Natural killer cell treated with Interleukin-12 subunit alpha and Interleukin-12 subunit beta and Interleukin-15 and Interleukin-18, amount 100 ng/mL, for 72 hours (primary cell): ENCODE measurements at regions not wholly inside any gene's neighbourhood (a gene's known extent, or its start where the extent isn't known, plus 50 kb on each side); places are given as distances from the start of the nearest gene placed in this dataset.

ENCODE experiments used
- ATAC-seq, 2 donors: fragments of 150-1000 bp; cut with Tn5 transposase in 1 of 2; sonication (Bioruptor Pico), chemical (Tn5 transposase) in 1 of 2; 2 replicates each; pipeline ENCODE4 v1.10.0; 2021
- DNase-seq: peaks from one replicate; pipeline ENCODE4 v3.0.0; 2022; ENCODE audit warnings: low spot score
- H3K27ac Mint-ChIP-seq, 2 donors: 1 replicate in 1 of 2; 2 replicates in 1 of 2; pipeline ENCODE4 v1.8.0; 2022; ENCODE audit warnings: mixed read lengths in 2 of 2, mild to moderate bottlenecking in 1 of 2, moderate library complexity in 1 of 2
- H3K27me3 Mint-ChIP-seq, 2 donors: 1 replicate in 1 of 2; 2 replicates in 1 of 2; pipeline ENCODE4 v1.8.0; 2022; ENCODE audit warnings: mixed read lengths in 2 of 2
- H3K36me3 Mint-ChIP-seq: one replicate; pipeline ENCODE4 v1.8.0; 2022; ENCODE audit warnings: mixed read lengths
- H3K4me1 Mint-ChIP-seq, 2 donors: 1 replicate in 1 of 2; 2 replicates in 1 of 2; pipeline ENCODE4 v1.8.0; 2022; ENCODE audit warnings: low read depth in 2 of 2, mixed read lengths in 2 of 2, mild to moderate bottlenecking in 1 of 2
- H3K4me3 Mint-ChIP-seq: one replicate; pipeline ENCODE4 v1.8.0; 2022; ENCODE audit warnings: mixed read lengths
- H3K9me3 Mint-ChIP-seq: 2 replicates; pipeline ENCODE4 v1.8.0; 2022; ENCODE audit warnings: mixed read lengths

- H3K4me1 Mint-ChIP-seq = no peaks in the 10 kb centered on the region
- no peak overlapping the region for H3K4me3 Mint-ChIP-seq
- H3K9me3 Mint-ChIP-seq = no peaks in the 10 kb centered on the region
- peaks cover 8 to 11% of the 10 kb centered on the region in 2 donors for H3K27me3 Mint-ChIP-seq
- DNase-seq = no peak
- H3K27ac Mint-ChIP-seq = no peak overlapping the region
- no peak for ATAC-seq
- H3K36me3 Mint-ChIP-seq = no peaks in the 10 kb centered on the region
Measured at GRCh38 chr18:45274026-45274425, 341.2 kb upstream of the SLC14A2 start.

GRCh38 chr18:45275367-45276113, 339.7 kb upstream of the SLC14A2 start:
- Mint-ChIP-seq H3K4me3 (no peak overlapping the region), H3K27me3 (peaks cover 0 to 8% of the 10 kb centered on the region in 2 donors), H3K27ac (no peak overlapping the region), H3K36me3 (no peaks in the 10 kb centered on the region), H3K9me3 (no peaks in the 10 kb centered on the region), H3K4me1 (no peaks in the 10 kb centered on the region)
- DNase-seq (no peak), ATAC-seq (no peak)

- H3K4me3 Mint-ChIP-seq = no peak overlapping the region
- no peak overlapping the region for H3K27ac Mint-ChIP-seq
- no peaks in the 10 kb centered on the region for H3K4me1 Mint-ChIP-seq
- no peak for ATAC-seq
- H3K36me3 Mint-ChIP-seq = no peaks in the 10 kb centered on the region
- no peaks in the 10 kb centered on the region for H3K9me3 Mint-ChIP-seq
- H3K27me3 Mint-ChIP-seq = peaks cover 5 to 7% of the 10 kb centered on the region in 2 donors
- DNase-seq = no peak
Measured at GRCh38 chr18:45276878-45277277, 338.4 kb upstream of the SLC14A2 start.

GRCh38 chr18:45277908-45278307, 337.4 kb upstream of the SLC14A2 start:
- Mint-ChIP-seq H3K4me1 (no peaks in the 10 kb centered on the region), H3K4me3 (no peak overlapping the region), H3K27ac (no peak overlapping the region), H3K9me3 (no peaks in the 10 kb centered on the region), H3K27me3 (peaks cover 8 to 12% of the 10 kb centered on the region in 2 donors), H3K36me3 (no peaks in the 10 kb centered on the region)
- ATAC-seq (no peak), DNase-seq (no peak)

- H3K9me3 Mint-ChIP-seq = no peaks in the 10 kb centered on the region
- no peaks in the 10 kb centered on the region for H3K36me3 Mint-ChIP-seq
- H3K4me1 Mint-ChIP-seq = no peaks in the 10 kb centered on the region
- DNase-seq = no peak
- peaks cover 13 to 14% of the 10 kb centered on the region in 2 donors for H3K27me3 Mint-ChIP-seq
- H3K27ac Mint-ChIP-seq = no peak overlapping the region
- H3K4me3 Mint-ChIP-seq = no peak overlapping the region
- peak in 1 of 2 donors; percentile 33 for ATAC-seq
Measured at GRCh38 chr18:45280481-45281276, 334.6 kb upstream of the SLC14A2 start.

GRCh38 chr18:45282101-45282812, 333.0 kb upstream of the SLC14A2 start:
- Mint-ChIP-seq H3K9me3 (no peaks in the 10 kb centered on the region), H3K36me3 (no peaks in the 10 kb centered on the region), H3K4me3 (no peak overlapping the region), H3K27ac (no peak overlapping the region), H3K27me3 (peaks cover 13 to 24% of the 10 kb centered on the region in 2 donors), H3K4me1 (no peaks in the 10 kb centered on the region)
- no peak for DNase-seq
- no peak for ATAC-seq

GRCh38 chr18:45284174-45284573, 331.1 kb upstream of the SLC14A2 start:
- Mint-ChIP-seq H3K27ac (no peak overlapping the region), H3K9me3 (no peaks in the 10 kb centered on the region), H3K27me3 (peaks cover 18 to 24% of the 10 kb centered on the region in 2 donors), H3K36me3 (no peaks in the 10 kb centered on the region), H3K4me1 (no peaks in the 10 kb centered on the region), H3K4me3 (no peak overlapping the region)
- DNase-seq (no peak), ATAC-seq (no peak)

- Mint-ChIP-seq H3K27me3 (peaks cover 22 to 24% of the 10 kb centered on the region in 2 donors), H3K27ac (no peak overlapping the region)
- ATAC-seq = no peak
Measured at GRCh38 chr18:45284851-45285250, 330.4 kb upstream of the SLC14A2 start.

GRCh38 chr18:45285251-45285650, 330.0 kb upstream of the SLC14A2 start:
- Mint-ChIP-seq H3K36me3 (no peaks in the 10 kb centered on the region), H3K27me3 (peaks cover 22 to 24% of the 10 kb centered on the region in 2 donors), H3K4me1 (no peaks in the 10 kb centered on the region), H3K4me3 (no peak overlapping the region), H3K27ac (no peak overlapping the region), H3K9me3 (no peaks in the 10 kb centered on the region)
- ATAC-seq (no peak), DNase-seq (no peak)

More at GRCh38 chr18:45284851-45285250, 330.4 kb upstream of the SLC14A2 start:
- H3K4me3 Mint-ChIP-seq = no peak overlapping the region
- H3K36me3 Mint-ChIP-seq = no peaks in the 10 kb centered on the region
- H3K9me3 Mint-ChIP-seq = no peaks in the 10 kb centered on the region
- H3K4me1 Mint-ChIP-seq = no peaks in the 10 kb centered on the region
- DNase-seq = no peak

- no peak overlapping the region for H3K27ac Mint-ChIP-seq
- peaks cover 17% of the 10 kb centered on the region in 2 donors for H3K27me3 Mint-ChIP-seq
- no peaks in the 10 kb centered on the region for H3K36me3 Mint-ChIP-seq
- no peaks in the 10 kb centered on the region for H3K9me3 Mint-ChIP-seq
- ATAC-seq (no peak), DNase-seq (no peak)
- H3K4me3 Mint-ChIP-seq = no peak overlapping the region
- no peaks in the 10 kb centered on the region for H3K4me1 Mint-ChIP-seq
Measured at GRCh38 chr18:45286431-45286830, 328.8 kb upstream of the SLC14A2 start.

GRCh38 chr18:45287531-45287930, 327.7 kb upstream of the SLC14A2 start:
- Mint-ChIP-seq H3K27ac (no peak overlapping the region), H3K9me3 (no peaks in the 10 kb centered on the region), H3K36me3 (no peaks in the 10 kb centered on the region), H3K4me3 (no peak overlapping the region), H3K27me3 (peaks cover 20 to 22% of the 10 kb centered on the region in 2 donors), H3K4me1 (no peaks in the 10 kb centered on the region)
- no peak for DNase-seq
- peak in 1 of 2 donors; percentile 22 for ATAC-seq

GRCh38 chr18:45290364-45290763, 324.9 kb upstream of the SLC14A2 start:
- H3K27ac Mint-ChIP-seq = no peak overlapping the region
- ATAC-seq = no peak

GRCh38 chr18:45291621-45292615, 323.4 kb upstream of the SLC14A2 start:
- Mint-ChIP-seq H3K9me3 (no peaks in the 10 kb centered on the region), H3K4me1 (no peaks in the 10 kb centered on the region), H3K36me3 (no peaks in the 10 kb centered on the region), H3K4me3 (no peak overlapping the region), H3K27ac (no peak overlapping the region), H3K27me3 (peaks cover 12 to 14% of the 10 kb centered on the region in 2 donors)
- no peak for DNase-seq
- no peak for ATAC-seq

More at GRCh38 chr18:45290364-45290763, 324.9 kb upstream of the SLC14A2 start:
- H3K36me3 Mint-ChIP-seq = no peaks in the 10 kb centered on the region
- H3K4me1 Mint-ChIP-seq = no peaks in the 10 kb centered on the region
- peaks cover 12 to 24% of the 10 kb centered on the region in 2 donors for H3K27me3 Mint-ChIP-seq
- H3K9me3 Mint-ChIP-seq = no peaks in the 10 kb centered on the region
- no peak for DNase-seq
- H3K4me3 Mint-ChIP-seq = no peak overlapping the region
